Colonic mucosa (tissue), 4 donors: ENCODE measurements at regions not wholly inside any gene's neighbourhood (a gene's known extent, or its start where the extent isn't known, plus 50 kb on each side); places are given as distances from the start of the nearest gene placed in this dataset.

Experiments used
- DNase-seq: peaks from one replicate; pipeline ENCODE4 v3.0.0-alpha.2; 2020
- H3K27ac ChIP-seq: fragments of 200-600 bp; one replicate; pipeline ENCODE4 v1.8.0; 2021
- H3K27me3 ChIP-seq: fragments of 200-600 bp; one replicate; pipeline ENCODE4 v1.8.0; 2021
- H3K36me3 ChIP-seq: fragments of 200-600 bp; one replicate; pipeline ENCODE4 v1.8.0; 2021
- H3K4me1 ChIP-seq: fragments of 200-600 bp; one replicate; pipeline ENCODE4 v1.8.0; 2021; ENCODE audit warnings: mild to moderate bottlenecking
- H3K4me3 ChIP-seq: fragments of 200-600 bp; one replicate; pipeline ENCODE4 v1.8.0; 2021
- H3K9ac ChIP-seq, 2 donors: one replicate each; pipeline ENCODE4 v1.7.0; 2013; ENCODE audit warnings: control low read depth in 2 of 2, low read depth in 2 of 2, low read length in 2 of 2
- H3K9me3 ChIP-seq: fragments of 200-600 bp; one replicate; pipeline ENCODE4 v1.8.0; 2021
- CTCF ChIP-seq: fragments of 200-600 bp; IDR thresholded peaks from one replicate; pipeline ENCODE4 v1.8.0; 2022; ENCODE audit warnings: antibody characterized with exemption, mild to moderate bottlenecking
- intact Hi-C: fragments of 100-400 bp; cut with DNase I; formaldehyde crosslinking; loops from one replicate; pipeline ENCODE4 v1.14.1; 2022
- donor health status: healthy.
- donor health status: DM: no; HTN: no; CAD: no.
- donor health status: DM: no; HTN: no; CAD: no.

GRCh38 chr2:111225856-111226255 lies 105.1 kb downstream of the BCL2L11 start:
- Histone ChIP-seq H3K27ac (no peak overlapping the region), H3K9me3 (no peaks in the 10 kb centered on the region), H3K4me3 (no peak overlapping the region), H3K9ac (no peak overlapping the region), H3K27me3 (no peaks in the 10 kb centered on the region), H3K36me3 (no peaks in the 10 kb centered on the region), H3K4me1 (no peaks in the 10 kb centered on the region)
- TF ChIP-seq CTCF: no peak
- DNase-seq: no peak
- intact Hi-C loops: no loop called here

GRCh38 chr2:111226876-111227700 lies 106.4 kb downstream of the BCL2L11 start:
- no peaks in the 10 kb centered on the region for H3K9me3 ChIP-seq
- TF ChIP-seq CTCF: no peak
- no peak overlapping the region for H3K27ac ChIP-seq
- DNase-seq: no peak
- H3K4me3 ChIP-seq: no peak overlapping the region
- H3K27me3 ChIP-seq: no peaks in the 10 kb centered on the region
- no peak overlapping the region for H3K9ac ChIP-seq
- no peaks in the 10 kb centered on the region for H3K36me3 ChIP-seq
- H3K4me1 ChIP-seq: no peaks in the 10 kb centered on the region
- intact Hi-C loops: no loop called here

GRCh38 chr2:111227716-111228141 lies 107.0 kb downstream of the BCL2L11 start:
- H3K4me3 ChIP-seq: no peak overlapping the region
- no peak overlapping the region for H3K27ac ChIP-seq
- H3K9me3 ChIP-seq: no peaks in the 10 kb centered on the region
- no peaks in the 10 kb centered on the region for H3K4me1 ChIP-seq
- no peak overlapping the region for H3K9ac ChIP-seq
- no peak for TF ChIP-seq CTCF
- H3K27me3 ChIP-seq: no peaks in the 10 kb centered on the region
- DNase-seq: no peak
- intact Hi-C loops: no loop called here
- no peaks in the 10 kb centered on the region for H3K36me3 ChIP-seq

GRCh38 chr2:111231532-111232252 lies 111.0 kb downstream of the BCL2L11 start:
- intact Hi-C loops: no loop called here
- no peak overlapping the region for H3K9ac ChIP-seq
- no peaks in the 10 kb centered on the region for H3K36me3 ChIP-seq
- no peaks in the 10 kb centered on the region for H3K27me3 ChIP-seq
- no peaks in the 10 kb centered on the region for H3K9me3 ChIP-seq
- H3K4me3 ChIP-seq: no peak overlapping the region
- H3K27ac ChIP-seq: no peak overlapping the region
- no peak for TF ChIP-seq CTCF
- no peak for DNase-seq
- H3K4me1 ChIP-seq: no peaks in the 10 kb centered on the region

- H3K9me3 ChIP-seq: no peaks in the 10 kb centered on the region
- no peak for DNase-seq
These were observed 114.7 kb downstream of the BCL2L11 start for GRCh38 chr2:111235192-111236015.

More at GRCh38 chr2:111235192-111236015, 114.7 kb downstream of the BCL2L11 start:
- Histone ChIP-seq H3K4me3 (no peak overlapping the region), H3K4me1 (no peaks in the 10 kb centered on the region), H3K27me3 (no peaks in the 10 kb centered on the region), H3K9ac (no peak overlapping the region), H3K27ac (no peak overlapping the region), H3K36me3 (no peaks in the 10 kb centered on the region)
- intact Hi-C loops: no loop called here
- TF ChIP-seq CTCF: no peak
